ENCODE measurements at regions not wholly inside any gene's neighbourhood (a gene's known extent, or its start where the extent isn't known, plus 50 kb on each side); places are given as distances from the start of the nearest gene placed in this dataset.

DNA sequence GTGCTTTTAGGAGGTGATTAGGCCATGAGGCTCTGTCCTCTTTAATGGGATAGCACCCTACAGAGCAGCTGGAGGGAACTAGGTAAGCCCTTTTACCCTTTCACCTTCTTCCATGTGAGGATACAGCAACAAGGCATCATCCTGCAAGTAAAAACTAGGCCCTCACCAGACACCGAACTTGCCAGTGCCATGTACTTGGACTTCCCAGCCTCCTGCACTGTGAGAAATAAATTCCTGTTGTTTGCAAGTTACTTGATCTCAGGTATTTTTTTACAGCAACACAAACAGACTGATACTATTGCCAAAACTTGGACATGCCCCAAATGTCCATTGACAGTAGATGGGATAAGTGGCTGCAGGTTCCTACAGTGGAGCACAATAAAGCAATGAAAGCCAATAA, 85.8 kb upstream of the MAP1LC3B2 start:
- H3K4me3 Mint-ChIP-seq: no peak overlapping the region
- TF ChIP-seq, protein P1, sequence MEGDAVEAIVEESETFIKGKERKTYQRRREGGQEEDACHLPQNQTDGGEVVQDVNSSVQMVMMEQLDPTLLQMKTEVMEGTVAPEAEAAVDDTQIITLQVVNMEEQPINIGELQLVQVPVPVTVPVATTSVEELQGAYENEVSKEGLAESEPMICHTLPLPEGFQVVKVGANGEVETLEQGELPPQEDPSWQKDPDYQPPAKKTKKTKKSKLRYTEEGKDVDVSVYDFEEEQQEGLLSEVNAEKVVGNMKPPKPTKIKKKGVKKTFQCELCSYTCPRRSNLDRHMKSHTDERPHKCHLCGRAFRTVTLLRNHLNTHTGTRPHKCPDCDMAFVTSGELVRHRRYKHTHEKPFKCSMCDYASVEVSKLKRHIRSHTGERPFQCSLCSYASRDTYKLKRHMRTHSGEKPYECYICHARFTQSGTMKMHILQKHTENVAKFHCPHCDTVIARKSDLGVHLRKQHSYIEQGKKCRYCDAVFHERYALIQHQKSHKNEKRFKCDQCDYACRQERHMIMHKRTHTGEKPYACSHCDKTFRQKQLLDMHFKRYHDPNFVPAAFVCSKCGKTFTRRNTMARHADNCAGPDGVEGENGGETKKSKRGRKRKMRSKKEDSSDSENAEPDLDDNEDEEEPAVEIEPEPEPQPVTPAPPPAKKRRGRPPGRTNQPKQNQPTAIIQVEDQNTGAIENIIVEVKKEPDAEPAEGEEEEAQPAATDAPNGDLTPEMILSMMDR (IDR thresholded peaks at IDR 0.05): no peak
- peaks cover 5% of the 10 kb centered on the region for H3K4me1 Mint-ChIP-seq

DNA sequence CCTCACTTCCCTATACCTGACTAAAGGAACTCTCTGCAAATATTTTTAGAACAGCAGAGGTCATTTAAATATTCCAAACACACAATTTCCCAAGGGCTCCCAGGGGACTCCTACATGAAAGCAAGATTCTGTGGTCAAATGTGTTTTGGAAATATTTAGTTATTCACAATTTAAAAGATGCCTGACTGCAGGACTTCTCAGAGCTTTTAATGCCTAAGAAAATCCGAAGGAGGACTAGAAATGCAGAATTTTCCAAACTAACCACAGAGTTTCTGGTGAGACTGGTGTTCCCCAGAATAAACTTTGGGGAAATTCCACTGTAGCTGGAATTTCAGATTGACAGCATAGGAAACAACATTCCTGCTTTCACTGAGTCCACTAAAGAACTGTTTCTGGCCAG, 84.8 kb upstream of the MAP1LC3B2 start:
- no peak for DNase-seq
- no peak overlapping the region for H3K27ac Mint-ChIP-seq
- H3K36me3 Mint-ChIP-seq (ENCODE audit: low read depth): peaks cover 16% of the 10 kb centered on the region
- TF ChIP-seq, protein P1 (IDR thresholded peaks at IDR 0.05): no peak
- peaks cover 5% of the 10 kb centered on the region for H3K4me1 Mint-ChIP-seq
- H3K27me3 Mint-ChIP-seq (ENCODE audit: low read depth, poor library complexity): peaks cover 2% of the 10 kb centered on the region
- peaks cover 46% of the 10 kb centered on the region for H3K9me3 Mint-ChIP-seq
- no peak overlapping the region for H3K4me3 Mint-ChIP-seq

More for the DNA sequence above, 85.8 kb upstream of the MAP1LC3B2 start:
- H3K27ac Mint-ChIP-seq: no peak overlapping the region
- H3K27me3 Mint-ChIP-seq (ENCODE audit: low read depth, poor library complexity): peaks cover 2% of the 10 kb centered on the region
- peaks cover 14% of the 10 kb centered on the region for H3K36me3 Mint-ChIP-seq (ENCODE audit: low read depth)
- no peak for DNase-seq
- H3K9me3 Mint-ChIP-seq: peaks cover 37% of the 10 kb centered on the region

DNA sequence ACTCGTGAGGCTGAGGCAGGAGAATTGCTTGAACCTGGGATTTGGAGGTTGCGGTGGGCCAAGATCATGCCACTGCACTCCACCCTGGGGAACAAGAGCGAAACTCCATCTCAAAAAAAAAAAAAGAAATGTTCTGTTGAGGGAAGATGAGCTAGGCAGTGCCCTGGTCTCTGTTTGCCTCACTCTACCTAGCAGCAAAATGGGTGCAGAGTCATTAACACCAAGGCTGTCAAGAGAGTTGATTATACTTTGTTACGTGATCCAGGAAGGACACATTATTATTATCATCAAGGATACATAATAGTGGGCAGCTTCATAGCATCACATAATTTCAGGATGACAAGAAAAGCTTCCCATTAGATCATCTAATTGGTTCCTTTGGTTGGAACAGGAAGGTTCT, 84.3 kb upstream of the MAP1LC3B2 start:
- Mint-ChIP-seq H3K9me3 (peaks cover 46% of the 10 kb centered on the region), H3K4me1 (peaks cover 5% of the 10 kb centered on the region), H3K4me3 (no peak overlapping the region), H3K36me3 (ENCODE audit: low read depth) (peaks cover 16% of the 10 kb centered on the region), H3K27ac (no peak overlapping the region), H3K27me3 (ENCODE audit: low read depth, poor library complexity) (peaks cover 2% of the 10 kb centered on the region)
- no peak for DNase-seq
- TF ChIP-seq, protein P1 (IDR thresholded peaks at IDR 0.05): no peak

DNA sequence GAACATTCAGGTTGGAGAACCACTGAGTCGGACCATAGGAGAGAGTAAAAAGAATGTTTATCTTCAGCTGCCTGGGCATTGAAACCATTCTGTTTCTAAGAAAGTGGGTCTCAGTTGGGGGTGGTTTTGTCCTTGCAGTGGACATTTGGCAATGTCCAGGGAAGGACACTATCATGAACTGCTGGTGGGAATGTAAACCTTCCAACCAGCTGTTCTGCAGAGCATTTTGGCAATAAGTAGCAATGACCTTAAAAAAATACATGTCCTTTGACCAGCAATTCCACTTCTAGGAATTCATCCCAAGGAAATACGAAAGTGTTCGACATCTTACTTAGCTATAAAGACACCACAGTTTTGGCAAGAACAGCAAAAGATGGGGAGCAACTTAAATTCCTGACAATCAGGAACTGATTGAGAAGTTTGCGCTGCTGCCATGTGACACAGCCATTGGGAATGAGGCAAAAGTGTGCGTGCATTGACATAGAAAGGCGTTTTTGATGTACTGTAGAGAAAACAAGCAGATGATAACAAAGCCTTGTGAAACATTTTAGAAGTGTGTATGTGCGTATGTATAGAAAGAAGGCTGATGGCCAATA, 82.9 kb upstream of the MAP1LC3B2 start:
- no peak for DNase-seq
- no peak overlapping the region for H3K27ac Mint-ChIP-seq
- TF ChIP-seq, protein P1 (IDR thresholded peaks at IDR 0.05): no peak
- peaks cover 10% of the 10 kb centered on the region for H3K4me1 Mint-ChIP-seq
- no peak overlapping the region for H3K4me3 Mint-ChIP-seq
- H3K9me3 Mint-ChIP-seq: peaks cover 46% of the 10 kb centered on the region
- peaks cover 16% of the 10 kb centered on the region for H3K36me3 Mint-ChIP-seq (ENCODE audit: low read depth)
- H3K27me3 Mint-ChIP-seq (ENCODE audit: low read depth, poor library complexity): peaks cover 12% of the 10 kb centered on the region

DNA sequence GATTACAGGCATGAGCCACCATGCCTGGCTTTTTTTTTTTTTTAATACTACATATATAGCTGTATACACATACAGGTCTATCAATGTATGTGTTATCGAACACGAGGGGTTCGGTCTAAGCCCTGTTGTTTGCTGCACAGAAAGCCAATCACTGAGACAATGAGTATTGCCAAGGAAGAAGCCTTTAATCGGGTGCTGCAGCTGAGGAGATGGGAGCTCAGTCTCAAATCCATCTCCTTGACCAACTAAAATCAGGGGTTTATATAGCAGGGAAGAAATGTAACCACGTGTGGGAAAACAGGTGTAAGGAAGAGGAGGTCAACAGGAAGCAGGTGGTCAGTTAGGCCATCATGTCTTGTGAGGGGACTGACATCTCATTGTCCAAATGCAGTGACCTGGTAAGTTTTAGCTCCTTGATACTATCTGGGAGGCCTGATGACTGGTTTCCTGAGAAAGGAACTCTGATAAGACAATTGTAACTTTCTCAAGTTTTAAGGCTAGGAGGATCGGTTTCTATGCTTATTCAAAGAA, 80.9 kb upstream of the MAP1LC3B2 start:
- Mint-ChIP-seq H3K27ac (no peak overlapping the region), H3K4me1 (peaks cover 22% of the 10 kb centered on the region), H3K4me3 (no peak overlapping the region), H3K27me3 (ENCODE audit: low read depth, poor library complexity) (peaks cover 18% of the 10 kb centered on the region), H3K36me3 (ENCODE audit: low read depth) (peaks cover 16% of the 10 kb centered on the region), H3K9me3 (peaks cover 40% of the 10 kb centered on the region)
- no peak for DNase-seq
- TF ChIP-seq, protein P1 (IDR thresholded peaks at IDR 0.05): no peak

DNA sequence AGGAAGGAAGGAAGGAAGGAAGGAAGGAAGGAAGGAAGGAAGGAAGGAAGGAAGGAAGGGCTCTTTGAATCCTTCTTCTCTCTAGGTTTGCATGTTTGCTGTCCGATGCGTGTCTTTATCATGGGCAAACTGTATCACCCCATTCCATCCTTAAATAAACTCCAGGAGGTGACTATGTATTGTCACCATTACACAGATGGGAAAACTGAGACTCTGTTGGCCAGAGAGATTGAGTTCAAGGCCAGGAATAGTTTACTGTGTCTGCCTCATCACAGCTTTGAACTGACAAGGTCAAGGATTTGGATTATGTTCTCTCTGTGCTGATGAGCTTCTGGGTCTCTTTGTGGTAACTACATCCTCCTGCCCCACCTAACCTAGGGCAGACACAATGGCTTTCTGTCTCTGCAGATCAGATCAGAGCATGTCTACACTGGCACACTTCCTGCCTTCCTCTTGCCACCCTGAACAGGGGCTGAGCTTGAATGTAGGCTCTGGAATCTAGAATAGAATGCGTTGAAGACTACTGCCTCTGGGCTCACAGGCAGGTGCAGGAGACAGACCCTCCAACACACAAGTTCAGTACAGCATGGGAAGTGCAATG, 78.9 kb upstream of the MAP1LC3B2 start:
- peaks cover 35% of the 10 kb centered on the region for H3K9me3 Mint-ChIP-seq
- TF ChIP-seq, protein P1 (IDR thresholded peaks at IDR 0.05): no peak
- peak overlapping the region; percentile 58 for H3K27ac Mint-ChIP-seq
- peaks cover 15% of the 10 kb centered on the region for H3K27me3 Mint-ChIP-seq (ENCODE audit: low read depth, poor library complexity)
- H3K36me3 Mint-ChIP-seq (ENCODE audit: low read depth): peaks cover 16% of the 10 kb centered on the region
- peaks cover 38% of the 10 kb centered on the region for H3K4me1 Mint-ChIP-seq
- no peak for DNase-seq
- no peak overlapping the region for H3K4me3 Mint-ChIP-seq
